GM12878 (cell line): ENCODE measurements at regions not wholly inside any gene's neighbourhood (a gene's known extent, or its start where the extent isn't known, plus 50 kb on each side); places are given as distances from the start of the nearest gene placed in this dataset.

Experiments
- ATAC-seq: fragments of 200-7000 bp; cut with Tn5 transposase; 3 replicates; pipeline ENCODE4 v1.9.1; 2020; ENCODE audit warnings: mild to moderate bottlenecking, moderate library complexity
- BruUV-seq: library from RNA; stranded (reverse); fragments of 400-500 nt; replicated peaks from 2 replicates; lab custom pipeline; 2021; lab: Mats Ljungman, UMichigan
- CTCF ChIA-PET: fragments of 300-600 bp; sonication (Branson Sonifier 250); formaldehyde crosslinking; extraction: SDS; loops from one replicate; lab custom pipeline; 2021; ENCODE audit warnings: inconsistent platforms; lab: Yijun Ruan, JAX
- POLR2A ChIA-PET: fragments of 350-600 bp; formaldehyde crosslinking; extraction: SDS; loops from one replicate; lab custom pipeline; 2021; ENCODE audit warnings: inconsistent platforms; lab: Charles Lee
- RAD21 ChIA-PET: fragments of 300-600 bp; sonication (Branson Sonifier 250); formaldehyde crosslinking; loops from one replicate; lab custom pipeline; 2023; ENCODE audit warnings: antibody characterized with exemption; ENCODE audit not compliant: unreplicated experiment; lab: Charles Lee
- SMC1A ChIA-PET: fragments of 300-600 bp; sonication (Branson Sonifier 250); formaldehyde crosslinking; loops from one replicate; lab custom pipeline; 2023; ENCODE audit not compliant: unreplicated experiment, uncharacterized antibody; lab: Charles Lee
- DNase-seq: peaks from one replicate; pipeline ENCODE4 v3.0.0-alpha.2; 2011; ENCODE audit warnings: low read depth, low spot score
- FAIRE-seq: peaks from 3 replicates; lab custom pipeline; 2011; peaks lifted over from hg19 to GRCh38; lab: Jason Lieb, UNC
- H2AFZ ChIP-seq: 2 replicates; pipeline ENCODE4 v1.6.0; 2011; ENCODE audit warnings: low read depth, low read length, control low read depth; ENCODE audit not compliant: control insufficient read depth
- H3K27ac ChIP-seq: 2 replicates; pipeline ENCODE4 v1.5.1; 2011; ENCODE audit warnings: control low read depth; ENCODE audit not compliant: control insufficient read depth, insufficient read depth
- H3K27me3 ChIP-seq, 2 experiments: replicated peaks in 1 of 2; 2 replicates each; pipeline versions ENCODE4 v1.6.0 to v1.6.1; 2011; ENCODE audit warnings: low read length in 1 of 2; ENCODE audit not compliant: control insufficient read depth in 2 of 2, insufficient read depth in 2 of 2
- H3K36me3 ChIP-seq, 2 experiments: 2 replicates each; pipeline ENCODE4 v1.5.1; 2011; ENCODE audit warnings: low read length in 1 of 2; ENCODE audit not compliant: control insufficient read depth in 2 of 2, insufficient read depth in 2 of 2
- H3K4me1 ChIP-seq: 2 replicates; pipeline ENCODE4 v1.6.1; 2011; ENCODE audit warnings: mild to moderate bottlenecking, low read length, moderate library complexity, mixed read lengths; ENCODE audit not compliant: control insufficient read depth, insufficient read depth
- H3K4me2 ChIP-seq: 2 replicates; pipeline ENCODE4 v1.6.0; 2011; ENCODE audit warnings: control low read depth; ENCODE audit not compliant: control insufficient read depth, insufficient read depth
- H3K4me3 ChIP-seq: fragments of 200-600 bp; sonication (generic); 2 replicates; pipeline ENCODE4 v1.5.1; 2016
- H3K79me2 ChIP-seq: 2 replicates; pipeline ENCODE4 v1.6.0; 2011; ENCODE audit warnings: low read length; ENCODE audit not compliant: control insufficient read depth, insufficient read depth
- H3K9ac ChIP-seq: 2 replicates; pipeline ENCODE4 v1.8.0; 2011; ENCODE audit warnings: low read length, control low read depth, mixed read lengths; ENCODE audit not compliant: control insufficient read depth, insufficient read depth
- H3K9me3 ChIP-seq: replicated peaks from 3 replicates; pipeline ENCODE4 v1.5.1; 2011; ENCODE audit warnings: mild to moderate bottlenecking, low read length; ENCODE audit not compliant: control insufficient read depth, insufficient read depth
- H4K20me1 ChIP-seq: 2 replicates; pipeline ENCODE4 v1.6.0; 2011; ENCODE audit not compliant: control insufficient read depth, insufficient read depth
- BCLAF1 ChIP-seq: fragments of 450-650 bp; IDR thresholded peaks from 2 replicates; pipeline ENCODE4 v1.6.1; 2017; ENCODE audit warnings: antibody characterized with exemption, mild to moderate bottlenecking, moderate library complexity
- GATAD2B ChIP-seq: fragments of 450-650 bp; conservative IDR thresholded peaks from 2 replicates; pipeline ENCODE4 v1.6.1; 2017; ENCODE audit warnings: low read depth, mild to moderate bottlenecking, moderate library complexity
- MTA3 ChIP-seq: IDR thresholded peaks from 2 replicates; pipeline ENCODE4 v1.6.1; 2012; ENCODE audit warnings: low read length, inconsistent platforms, borderline replicate concordance
- NFIC ChIP-seq: IDR thresholded peaks from 2 replicates; pipeline ENCODE4 v1.6.1; 2012; ENCODE audit warnings: low read depth, mild to moderate bottlenecking, inconsistent platforms, low read length, moderate library complexity
- NKRF ChIP-seq: fragments of 450-650 bp; conservative IDR thresholded peaks from 2 replicates; pipeline ENCODE4 v1.6.1; 2017; ENCODE audit warnings: mild to moderate bottlenecking, moderate library complexity
- NR2C2 ChIP-seq: IDR thresholded peaks from 2 replicates; pipeline ENCODE4 v1.6.1; 2011; ENCODE audit warnings: borderline replicate concordance, low read depth; ENCODE audit not compliant: control insufficient read depth, insufficient read length
- POLR2AphosphoS2 ChIP-seq: IDR thresholded peaks from 2 replicates; pipeline ENCODE4 v1.6.1; 2011; ENCODE audit warnings: low read depth, mild to moderate bottlenecking, low read length, improper control_type of control experiment, moderate library complexity
- POLR2AphosphoS5 ChIP-seq: IDR thresholded peaks from 2 replicates; pipeline ENCODE4 v1.6.1; 2011; ENCODE audit warnings: mild to moderate bottlenecking, low read length, inconsistent platforms
- STAT3 ChIP-seq: IDR thresholded peaks from 2 replicates; pipeline ENCODE4 v1.6.1; 2011; ENCODE audit warnings: low read depth, low read length, improper control_type of control experiment
- TCF7 ChIP-seq: IDR thresholded peaks from 2 replicates; pipeline ENCODE4 v1.6.1; 2014; ENCODE audit warnings: antibody characterized with exemption, borderline replicate concordance
- WRNIP1 ChIP-seq: IDR thresholded peaks from 2 replicates; pipeline ENCODE4 v1.6.1; 2011; ENCODE audit warnings: low read depth, low read length, improper control_type of control experiment, borderline replicate concordance
- ZNF384 ChIP-seq: IDR thresholded peaks from 2 replicates; pipeline ENCODE4 v1.6.1; 2012; ENCODE audit warnings: low read depth, mild to moderate bottlenecking, low read length, improper control_type of control experiment, borderline replicate concordance
- WGBS: methylation state at CpG from one replicate; pipeline ENCODE4 v1.1.6; 2016; ENCODE audit warnings: low lambda C conversion rate; ENCODE audit not compliant: insufficient replicate concordance, insufficient coverage; ENCODE audit errors: missing lambda C conversion rate; 5-methylcytosine and 5-hydroxymethylcytosine counted together
- in situ Hi-C: fragments of 300-500 bp; cut with MboI; formaldehyde crosslinking; loops from 9 replicates; pipeline ENCODE4 v1.14.3; 2018; ENCODE audit warnings: mixed read lengths
- intact Hi-C: fragments of 100-400 bp; cut with micrococcal nuclease; formaldehyde crosslinking; loops from one replicate; pipeline ENCODE4 v1.14.2; 2022; ENCODE audit not compliant: unreplicated experiment
- TF ChIP-seq, protein P1 (sequence below): fragments of 450-650 bp; IDR thresholded peaks from 2 replicates; pipeline ENCODE4 v1.6.1; 2016; ENCODE audit warnings: mild to moderate bottlenecking
- TF ChIP-seq, protein P2 (sequence below): fragments of 450-650 bp; IDR thresholded peaks from 2 replicates; pipeline ENCODE4 v1.6.1; 2016; ENCODE audit warnings: mild to moderate bottlenecking, moderate library complexity, borderline replicate concordance

GRCh38 chr10:128725531-128725930, 599.3 kb upstream of the MKI67 start (continued):
- TF ChIP-seq, protein P1, sequence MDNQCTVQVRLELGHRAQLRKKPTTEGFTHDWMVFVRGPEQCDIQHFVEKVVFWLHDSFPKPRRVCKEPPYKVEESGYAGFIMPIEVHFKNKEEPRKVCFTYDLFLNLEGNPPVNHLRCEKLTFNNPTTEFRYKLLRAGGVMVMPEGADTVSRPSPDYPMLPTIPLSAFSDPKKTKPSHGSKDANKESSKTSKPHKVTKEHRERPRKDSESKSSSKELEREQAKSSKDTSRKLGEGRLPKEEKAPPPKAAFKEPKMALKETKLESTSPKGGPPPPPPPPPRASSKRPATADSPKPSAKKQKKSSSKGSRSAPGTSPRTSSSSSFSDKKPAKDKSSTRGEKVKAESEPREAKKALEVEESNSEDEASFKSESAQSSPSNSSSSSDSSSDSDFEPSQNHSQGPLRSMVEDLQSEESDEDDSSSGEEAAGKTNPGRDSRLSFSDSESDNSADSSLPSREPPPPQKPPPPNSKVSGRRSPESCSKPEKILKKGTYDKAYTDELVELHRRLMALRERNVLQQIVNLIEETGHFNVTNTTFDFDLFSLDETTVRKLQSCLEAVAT: no peak
- TF ChIP-seq GATAD2B (no peak), POLR2AphosphoS5 (no peak), TCF7 (no peak), POLR2AphosphoS2 (no peak), NFIC (no peak)
- TF ChIP-seq, protein P2, sequence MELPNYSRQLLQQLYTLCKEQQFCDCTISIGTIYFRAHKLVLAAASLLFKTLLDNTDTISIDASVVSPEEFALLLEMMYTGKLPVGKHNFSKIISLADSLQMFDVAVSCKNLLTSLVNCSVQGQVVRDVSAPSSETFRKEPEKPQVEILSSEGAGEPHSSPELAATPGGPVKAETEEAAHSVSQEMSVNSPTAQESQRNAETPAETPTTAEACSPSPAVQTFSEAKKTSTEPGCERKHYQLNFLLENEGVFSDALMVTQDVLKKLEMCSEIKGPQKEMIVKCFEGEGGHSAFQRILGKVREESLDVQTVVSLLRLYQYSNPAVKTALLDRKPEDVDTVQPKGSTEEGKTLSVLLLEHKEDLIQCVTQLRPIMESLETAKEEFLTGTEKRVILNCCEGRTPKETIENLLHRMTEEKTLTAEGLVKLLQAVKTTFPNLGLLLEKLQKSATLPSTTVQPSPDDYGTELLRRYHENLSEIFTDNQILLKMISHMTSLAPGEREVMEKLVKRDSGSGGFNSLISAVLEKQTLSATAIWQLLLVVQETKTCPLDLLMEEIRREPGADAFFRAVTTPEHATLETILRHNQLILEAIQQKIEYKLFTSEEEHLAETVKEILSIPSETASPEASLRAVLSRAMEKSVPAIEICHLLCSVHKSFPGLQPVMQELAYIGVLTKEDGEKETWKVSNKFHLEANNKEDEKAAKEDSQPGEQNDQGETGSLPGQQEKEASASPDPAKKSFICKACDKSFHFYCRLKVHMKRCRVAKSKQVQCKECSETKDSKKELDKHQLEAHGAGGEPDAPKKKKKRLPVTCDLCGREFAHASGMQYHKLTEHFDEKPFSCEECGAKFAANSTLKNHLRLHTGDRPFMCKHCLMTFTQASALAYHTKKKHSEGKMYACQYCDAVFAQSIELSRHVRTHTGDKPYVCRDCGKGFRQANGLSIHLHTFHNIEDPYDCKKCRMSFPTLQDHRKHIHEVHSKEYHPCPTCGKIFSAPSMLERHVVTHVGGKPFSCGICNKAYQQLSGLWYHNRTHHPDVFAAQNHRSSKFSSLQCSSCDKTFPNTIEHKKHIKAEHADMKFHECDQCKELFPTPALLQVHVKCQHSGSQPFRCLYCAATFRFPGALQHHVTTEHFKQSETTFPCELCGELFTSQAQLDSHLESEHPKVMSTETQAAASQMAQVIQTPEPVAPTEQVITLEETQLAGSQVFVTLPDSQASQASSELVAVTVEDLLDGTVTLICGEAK: no peak

- Histone ChIP-seq H3K4me2 (no peak overlapping the region), H2AFZ (no peak overlapping the region), H3K79me2 (no peaks in the 10 kb centered on the region), H3K36me3 (no peaks in the 10 kb centered on the region), H4K20me1 (no peaks in the 10 kb centered on the region), H3K4me1 (no peaks in the 10 kb centered on the region), H3K27ac (no peak overlapping the region), H3K9ac (no peak overlapping the region), H3K4me3 (no peak overlapping the region), H3K27me3 (no peaks in the 10 kb centered on the region), H3K9me3 (no peaks in the 10 kb centered on the region)
- ATAC-seq (no peak), FAIRE-seq (no peak), DNase-seq (no peak)
- no TSS peak for BruUV-seq
- WGBS: 3% methylated on average over 6 of the region's 6 CpGs
- ChIA-PET RAD21 (no interaction called here), POLR2A (no interaction called here), CTCF (no interaction called here), SMC1A (no interaction called here)
- intact Hi-C loops: no loop called here
- in situ Hi-C loops: no loop called here
- TF ChIP-seq WRNIP1 (no peak), ZNF384 (no peak), NKRF (no peak), STAT3 (no peak), MTA3 (no peak), BCLAF1 (no peak), NR2C2 (no peak)
These were observed 600.9 kb upstream of the MKI67 start for GRCh38 chr10:128727114-128727513.
